ENCODE measurements at regions not wholly inside any gene's neighbourhood (a gene's known extent, or its start where the extent isn't known, plus 50 kb on each side); places are given as distances from the start of the nearest gene placed in this dataset.

DNA sequence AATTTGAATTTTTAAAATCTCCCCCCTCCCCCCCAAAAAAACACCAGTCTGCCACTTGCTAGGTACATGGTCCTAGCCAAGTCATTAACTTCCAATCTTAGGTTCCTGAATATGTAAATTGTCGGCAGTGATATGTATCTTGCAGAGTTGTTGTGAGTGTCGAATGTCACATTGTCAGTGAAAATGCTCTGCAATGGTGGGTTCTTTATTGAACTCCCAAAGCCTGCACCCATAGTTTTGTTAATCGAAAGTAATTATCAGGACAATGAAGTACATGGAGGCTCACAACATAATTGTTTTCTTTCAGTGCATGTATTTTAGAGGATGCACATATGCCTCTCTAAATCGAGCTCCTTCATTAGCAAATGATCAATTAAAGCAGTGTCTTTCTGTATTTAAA is 185.6 kb upstream of the S100G start:
- CTCF ChIA-PET: no interaction called here
- Mint-ChIP-seq H3K4me3 (no peak overlapping the region), H3K9me3 (no peaks in the 10 kb centered on the region), H3K27me3 (no peaks in the 10 kb centered on the region), H3K27ac (no peak overlapping the region), H3K4me1 (no peaks in the 10 kb centered on the region), H3K36me3 (ENCODE audit: low read depth) (no peaks in the 10 kb centered on the region)
- no peak for DNase-seq
- POLR2A ChIA-PET: no interaction called here

GRCh38 chrX:16465081-16465876 is 184.7 kb upstream of the S100G start:
- Mint-ChIP-seq H3K4me3 (no peak overlapping the region), H3K27ac (no peak overlapping the region), H3K4me1 (no peaks in the 10 kb centered on the region), H3K9me3 (no peaks in the 10 kb centered on the region), H3K27me3 (no peaks in the 10 kb centered on the region), H3K36me3 (ENCODE audit: low read depth) (no peaks in the 10 kb centered on the region)
- CTCF ChIA-PET: no interaction called here
- no peak for DNase-seq
- POLR2A ChIA-PET: no interaction called here

DNA sequence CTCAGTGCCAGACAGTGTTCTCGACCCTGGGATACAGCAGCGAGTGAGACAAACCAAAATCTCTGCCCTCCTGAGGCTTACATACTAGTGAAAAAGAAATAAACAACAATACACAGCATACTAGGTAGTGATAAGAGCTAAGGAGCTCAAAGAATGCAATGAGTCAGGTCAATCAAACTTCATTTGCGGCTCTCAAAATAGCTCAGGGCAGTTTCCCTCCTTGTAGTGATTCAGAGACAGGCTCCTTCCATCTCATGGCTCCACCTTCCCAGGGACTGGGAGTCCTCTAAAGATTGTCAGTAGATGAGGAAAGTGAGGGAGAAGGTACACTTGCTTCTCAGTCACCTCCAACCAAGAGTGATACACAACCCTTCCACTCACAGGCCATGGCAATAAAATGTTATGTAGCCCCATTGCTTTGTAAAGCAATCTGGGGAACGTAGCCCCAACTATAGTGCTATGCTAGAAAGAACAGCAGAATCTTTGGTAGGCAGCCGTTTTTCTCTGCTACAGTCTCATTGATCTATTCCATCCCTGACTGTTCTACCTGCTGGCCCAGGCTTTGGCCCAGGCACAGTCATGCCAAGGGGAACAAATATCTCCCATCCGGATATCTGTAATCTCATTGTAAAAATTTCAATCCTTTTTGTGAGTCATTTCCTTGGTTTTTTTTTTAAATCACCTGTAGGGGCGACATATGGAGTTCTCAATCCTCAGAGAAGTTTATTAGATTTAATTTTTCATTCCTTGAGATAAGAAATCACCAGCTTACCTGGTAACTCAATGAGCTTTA is 183.1 kb upstream of the S100G start:
- DNase-seq: no peak
- H3K36me3 Mint-ChIP-seq (ENCODE audit: low read depth): no peaks in the 10 kb centered on the region
- H3K9me3 Mint-ChIP-seq: no peaks in the 10 kb centered on the region
- ChIA-PET POLR2A (no interaction called here), CTCF (interaction anchor here (0.5 kb wide), 1 partner anchor 88 kb away, joined by 4 read pairs; no protein-coding TSS in a partner anchor)
- H3K4me3 Mint-ChIP-seq: no peak overlapping the region
- peaks cover 3% of the 10 kb centered on the region for H3K4me1 Mint-ChIP-seq
- H3K27ac Mint-ChIP-seq: no peak overlapping the region
- H3K27me3 Mint-ChIP-seq: no peaks in the 10 kb centered on the region

DNA sequence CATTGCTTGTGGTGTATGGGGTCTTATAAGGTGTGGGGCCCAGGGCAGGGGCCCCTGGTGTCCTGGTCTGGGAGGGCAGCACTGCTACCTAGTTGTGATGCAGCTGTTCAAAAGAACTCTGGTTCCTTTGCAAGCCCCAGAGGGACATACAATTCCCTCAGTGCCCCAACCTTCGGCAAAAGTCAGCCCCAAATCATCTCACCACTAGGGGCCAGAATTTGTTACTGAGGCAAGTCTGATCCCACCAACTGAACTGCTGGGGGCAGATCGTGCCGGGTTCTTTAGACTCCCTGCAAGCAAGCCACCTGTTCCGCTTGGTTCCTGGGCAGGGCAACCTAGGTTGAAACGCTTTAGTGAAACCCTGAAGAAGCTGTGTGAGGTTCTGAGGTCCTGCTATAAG is 180.1 kb upstream of the S100G start:
- Mint-ChIP-seq H3K9me3 (no peaks in the 10 kb centered on the region), H3K4me3 (no peak overlapping the region), H3K36me3 (ENCODE audit: low read depth) (no peaks in the 10 kb centered on the region), H3K4me1 (peaks cover 9% of the 10 kb centered on the region), H3K27ac (no peak overlapping the region), H3K27me3 (no peaks in the 10 kb centered on the region)
- no peak for DNase-seq
- ChIA-PET POLR2A (no interaction called here), CTCF (no interaction called here)

DNA sequence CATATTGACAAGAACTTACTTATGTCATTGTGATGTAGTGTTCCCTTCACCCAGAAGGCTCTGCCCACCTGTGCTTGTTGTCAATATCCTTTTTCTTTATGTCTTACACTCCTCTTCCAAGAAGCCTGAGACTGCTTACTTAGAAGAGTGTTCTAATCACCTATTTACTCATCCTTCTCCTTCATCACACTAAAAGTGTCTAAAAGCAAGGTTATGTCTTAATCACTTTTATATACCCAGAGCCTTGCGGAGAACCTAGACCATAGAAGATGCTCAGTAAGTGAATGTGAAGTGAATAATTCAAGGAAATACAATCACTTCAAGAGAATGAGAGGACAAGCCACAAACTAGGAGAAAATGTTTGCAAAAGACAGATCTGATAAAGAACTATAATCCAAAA is 177.6 kb upstream of the S100G start:
- Mint-ChIP-seq H3K4me1 (peaks cover 9% of the 10 kb centered on the region), H3K4me3 (no peak overlapping the region), H3K36me3 (ENCODE audit: low read depth) (no peaks in the 10 kb centered on the region), H3K27me3 (no peaks in the 10 kb centered on the region), H3K27ac (no peak overlapping the region), H3K9me3 (no peaks in the 10 kb centered on the region)
- DNase-seq: no peak
- ChIA-PET CTCF (no interaction called here), POLR2A (no interaction called here)

- H3K9me3 Mint-ChIP-seq: no peaks in the 10 kb centered on the region
- no peaks in the 10 kb centered on the region for H3K27me3 Mint-ChIP-seq
- POLR2A ChIA-PET: no interaction called here
- no peak overlapping the region for H3K4me3 Mint-ChIP-seq
- DNase-seq: no peak
- no peaks in the 10 kb centered on the region for H3K36me3 Mint-ChIP-seq (ENCODE audit: low read depth)
- H3K27ac Mint-ChIP-seq: no peak overlapping the region
- peaks cover 14% of the 10 kb centered on the region for H3K4me1 Mint-ChIP-seq
- CTCF ChIA-PET: no interaction called here
These were observed 175.4 kb upstream of the S100G start for GRCh38 chrX:16474511-16474910.

DNA sequence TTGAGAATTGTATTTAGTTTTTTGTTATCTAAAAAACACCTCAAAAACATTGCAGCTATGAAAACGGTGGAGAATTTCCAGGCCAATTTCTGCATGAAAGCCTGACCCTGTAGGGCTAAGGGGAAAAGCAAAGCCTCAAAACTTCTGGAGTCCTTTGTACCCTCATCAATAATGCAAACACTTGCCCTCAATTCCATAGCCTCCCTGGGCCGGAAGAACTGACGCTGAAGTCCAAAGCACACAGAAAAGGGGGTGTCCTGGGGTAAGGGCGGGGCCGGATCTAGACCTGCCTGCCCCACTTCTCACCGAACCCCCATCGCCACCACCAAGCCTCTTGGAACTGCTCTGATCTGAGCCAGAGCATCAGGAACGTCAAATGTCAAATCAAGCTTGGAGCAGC is 173.9 kb upstream of the S100G start:
- CTCF ChIA-PET: no interaction called here
- Mint-ChIP-seq H3K4me1 (peaks cover 14% of the 10 kb centered on the region), H3K36me3 (ENCODE audit: low read depth) (no peaks in the 10 kb centered on the region), H3K9me3 (no peaks in the 10 kb centered on the region), H3K27me3 (no peaks in the 10 kb centered on the region), H3K4me3 (no peak overlapping the region), H3K27ac (no peak overlapping the region)
- POLR2A ChIA-PET: no interaction called here
- no peak for DNase-seq

DNA sequence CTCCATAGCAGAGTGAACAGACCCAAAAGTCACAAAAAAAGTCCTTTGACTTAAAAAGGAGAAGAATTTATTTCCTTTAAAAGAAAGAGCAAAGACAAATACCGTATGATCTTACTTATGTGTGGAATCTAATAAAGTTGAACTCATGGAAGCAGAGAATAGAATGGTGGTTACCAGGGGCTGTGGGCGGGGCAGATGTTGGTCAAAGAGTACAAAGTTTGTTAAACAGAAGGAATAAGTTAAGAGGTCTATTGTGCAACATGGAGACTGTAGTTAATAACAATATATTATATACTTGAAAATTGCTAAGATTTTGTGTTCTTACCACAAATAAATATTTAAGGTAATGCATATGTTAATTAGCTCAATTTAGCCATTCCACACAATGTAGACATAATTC is 173.3 kb upstream of the S100G start:
- H3K9me3 Mint-ChIP-seq: no peaks in the 10 kb centered on the region
- no peaks in the 10 kb centered on the region for H3K36me3 Mint-ChIP-seq (ENCODE audit: low read depth)
- H3K4me3 Mint-ChIP-seq: no peak overlapping the region
- H3K27ac Mint-ChIP-seq: no peak overlapping the region
- H3K4me1 Mint-ChIP-seq: peaks cover 12% of the 10 kb centered on the region
- ChIA-PET POLR2A (no interaction called here), CTCF (no interaction called here)
- DNase-seq: no peak
- H3K27me3 Mint-ChIP-seq: no peaks in the 10 kb centered on the region

- Mint-ChIP-seq H3K36me3 (ENCODE audit: low read depth) (no peaks in the 10 kb centered on the region), H3K4me1 (peaks cover 13% of the 10 kb centered on the region), H3K9me3 (no peaks in the 10 kb centered on the region), H3K27me3 (no peaks in the 10 kb centered on the region), H3K27ac (no peak overlapping the region), H3K4me3 (no peak overlapping the region)
- DNase-seq: no peak
- ChIA-PET POLR2A (no interaction called here), CTCF (no interaction called here)
These were observed 170.6 kb upstream of the S100G start for GRCh38 chrX:16479206-16479869.

GRCh38 chrX:16480049-16480448 is 169.9 kb upstream of the S100G start:
- Mint-ChIP-seq H3K27me3 (no peaks in the 10 kb centered on the region), H3K9me3 (no peaks in the 10 kb centered on the region), H3K4me3 (no peak overlapping the region), H3K36me3 (ENCODE audit: low read depth) (no peaks in the 10 kb centered on the region), H3K4me1 (peaks cover 18% of the 10 kb centered on the region), H3K27ac (no peak overlapping the region)
- DNase-seq: no peak
- ChIA-PET CTCF (no interaction called here), POLR2A (no interaction called here)

DNA sequence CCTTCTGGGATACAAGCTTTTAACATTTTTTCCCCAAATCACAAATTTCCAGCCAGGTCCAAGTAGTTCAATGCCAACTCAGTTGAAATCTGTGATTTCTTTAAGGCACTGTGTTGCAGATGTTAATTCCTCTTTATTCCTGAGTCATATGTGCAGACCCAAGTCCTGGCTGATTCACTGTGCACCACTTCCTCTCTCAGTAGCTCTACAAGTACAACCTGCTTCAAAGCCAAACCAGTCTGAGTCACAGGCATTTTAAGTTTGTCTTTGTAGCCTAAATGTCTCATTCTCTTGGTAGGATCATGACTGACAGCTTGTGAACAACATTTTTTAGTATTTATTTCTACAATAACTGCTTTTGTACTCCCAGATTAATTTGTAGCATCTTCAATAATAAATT is 165.6 kb upstream of the S100G start:
- H3K27me3 Mint-ChIP-seq: no peaks in the 10 kb centered on the region
- DNase-seq: peak; percentile 30
- CTCF ChIA-PET: interaction anchor here (0.6 kb wide), 1 partner anchor 129 kb away, joined by 4 read pairs; no protein-coding TSS in a partner anchor
- POLR2A ChIA-PET: no interaction called here
- no peak overlapping the region for H3K27ac Mint-ChIP-seq
- no peaks in the 10 kb centered on the region for H3K36me3 Mint-ChIP-seq (ENCODE audit: low read depth)
- H3K9me3 Mint-ChIP-seq: no peaks in the 10 kb centered on the region
- no peak overlapping the region for H3K4me3 Mint-ChIP-seq
- peaks cover 13% of the 10 kb centered on the region for H3K4me1 Mint-ChIP-seq

DNA sequence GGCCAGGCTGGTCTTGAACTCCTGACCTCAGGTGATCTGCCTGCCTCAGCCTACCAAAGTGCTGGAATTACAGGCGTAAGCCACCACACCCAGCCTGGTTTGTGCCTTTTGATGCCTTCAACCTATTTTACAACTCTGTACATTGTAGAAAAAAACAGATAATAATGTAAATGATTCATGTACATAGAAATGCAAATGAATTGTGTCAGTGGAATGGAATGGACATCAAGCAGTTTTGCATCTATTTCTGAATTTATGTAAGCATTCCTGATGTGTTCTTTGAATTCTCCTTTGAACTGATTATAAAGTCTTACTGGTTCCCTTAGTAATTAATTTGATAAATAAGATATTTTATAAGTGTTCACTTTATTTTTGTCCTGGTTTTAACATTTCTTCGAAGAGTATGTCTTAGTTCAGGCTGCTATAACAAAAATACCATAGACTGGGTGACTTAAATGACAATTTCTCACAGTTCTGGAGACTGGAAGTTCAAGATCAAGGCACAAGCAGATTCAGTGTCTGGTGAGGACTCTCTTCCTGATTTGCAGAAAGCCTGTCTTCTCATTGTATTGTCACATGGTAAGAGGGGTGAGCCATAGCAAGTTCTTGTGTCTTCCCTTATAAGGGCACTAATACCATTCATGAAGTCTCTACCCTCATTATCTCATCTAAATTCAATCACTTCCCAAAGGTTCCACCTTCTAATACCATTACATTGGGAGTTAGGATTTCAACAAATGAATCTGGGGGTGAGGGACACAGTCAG is 162.2 kb upstream of the S100G start:
- H3K27me3 Mint-ChIP-seq: no peaks in the 10 kb centered on the region
- no peak for DNase-seq
- peaks cover 13% of the 10 kb centered on the region for H3K4me1 Mint-ChIP-seq
- ChIA-PET POLR2A (no interaction called here), CTCF (no interaction called here)
- no peak overlapping the region for H3K27ac Mint-ChIP-seq
- H3K4me3 Mint-ChIP-seq: no peak overlapping the region
- no peaks in the 10 kb centered on the region for H3K9me3 Mint-ChIP-seq
- H3K36me3 Mint-ChIP-seq (ENCODE audit: low read depth): no peaks in the 10 kb centered on the region

DNA sequence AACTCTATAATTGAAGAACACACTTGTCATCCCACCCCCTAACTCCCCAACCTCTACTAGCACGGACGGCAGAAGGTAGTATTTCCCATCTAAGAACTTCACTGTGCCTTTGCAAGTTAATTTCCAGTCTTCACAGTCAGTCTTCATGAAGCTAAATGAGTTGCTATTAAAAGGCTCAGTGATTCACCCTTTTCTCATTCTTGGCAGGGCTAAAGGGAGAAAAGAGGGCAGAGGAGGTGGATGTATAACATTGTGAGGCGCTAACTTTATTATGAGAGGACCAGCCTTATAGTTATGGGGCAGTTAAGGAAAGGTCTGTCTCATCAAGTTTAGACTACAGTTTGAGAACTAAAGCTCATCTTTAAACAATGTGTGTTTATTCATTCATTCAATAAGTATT is 161.0 kb upstream of the S100G start:
- Mint-ChIP-seq H3K36me3 (ENCODE audit: low read depth) (no peaks in the 10 kb centered on the region), H3K4me1 (peaks cover 9% of the 10 kb centered on the region), H3K4me3 (no peak overlapping the region), H3K9me3 (no peaks in the 10 kb centered on the region), H3K27ac (no peak overlapping the region), H3K27me3 (no peaks in the 10 kb centered on the region)
- POLR2A ChIA-PET: no interaction called here
- CTCF ChIA-PET: no interaction called here
- no peak for DNase-seq

Measured in activated CD4-positive, alpha-beta T cell treated with anti-CD3 and anti-CD28 coated beads, Interleukin-2, amount 10 ng/mL, durations not matched to agents 7 days and 5 days (primary cell).